Stimulated activated CD4-positive, alpha-beta T cell treated with anti-CD3 and anti-CD28 coated beads, Interleukin-1b, Interleukin-23, amount 100 ng/mL, for 4 hours (primary cell): ENCODE measurements at regions not wholly inside any gene's neighbourhood (a gene's known extent, or its start where the extent isn't known, plus 50 kb on each side); places are given as distances from the start of the nearest gene placed in this dataset.
A peak's percentile ranks its signal among the peaks of the same experiment; 100 is the strongest.

Experiments used
- DNase-seq, 2 donors: peaks; one replicate each; pipeline ENCODE4 v3.0.0-alpha.2; 2020; ENCODE audit warnings: low read depth in 2 of 2

GRCh38 chr1:234680331-234680904 is 70.4 kb upstream of the IRF2BP2 start:
- DNase-seq = no peak

GRCh38 chr1:234676103-234676594 is 66.2 kb upstream of the IRF2BP2 start:
- DNase-seq = peak; percentile 25 to 37

GRCh38 chr1:234675572-234675971 is 65.6 kb upstream of the IRF2BP2 start:
- DNase-seq = no peak

- DNase-seq = no peak
Measured at GRCh38 chr1:234675006-234675405, 65.0 kb upstream of the IRF2BP2 start.

- DNase-seq = no peak
Measured at GRCh38 chr1:234674218-234674815, 64.3 kb upstream of the IRF2BP2 start.

- no peak for DNase-seq
Measured at GRCh38 chr1:234672349-234673135, 62.6 kb upstream of the IRF2BP2 start.

- no peak for DNase-seq
Measured at GRCh38 chr1:234670967-234671626, 61.1 kb upstream of the IRF2BP2 start.

- no peak for DNase-seq
Measured at GRCh38 chr1:234669499-234669898, 59.5 kb upstream of the IRF2BP2 start.

- DNase-seq = no peak
Measured at GRCh38 chr1:234668577-234668955, 58.6 kb upstream of the IRF2BP2 start.

- DNase-seq = no peak
Measured at GRCh38 chr1:234667600-234668576, 57.9 kb upstream of the IRF2BP2 start.

- no peak for DNase-seq
Measured at GRCh38 chr1:234666761-234667160, 56.8 kb upstream of the IRF2BP2 start.

- no peak for DNase-seq
Measured at GRCh38 chr1:234665975-234666605, 56.1 kb upstream of the IRF2BP2 start.

- DNase-seq = no peak
Measured at GRCh38 chr1:234662148-234662547, 52.2 kb upstream of the IRF2BP2 start.

- no peak for DNase-seq
Measured at GRCh38 chr1:234661317-234661928, 51.4 kb upstream of the IRF2BP2 start.

- DNase-seq = no peak
Measured at GRCh38 chr1:234660536-234661316, 50.7 kb upstream of the IRF2BP2 start.
